ENCODE measurements at regions not wholly inside any gene's neighbourhood (a gene's known extent, or its start where the extent isn't known, plus 50 kb on each side); places are given as distances from the start of the nearest gene placed in this dataset.
"Not testable (repeated sequence)": the region's sequence is repeated elsewhere in the genome, so short reads cannot be mapped to it uniquely, and the experiment has no call there.

GRCh38 chr5:40446910-40447309 lies 232.8 kb upstream of the PTGER4 start:
- H3K36me3 ChIP-seq (ENCODE audit: control insufficient read depth in 2 of 3, insufficient read depth in 3 of 3, low read length in 3 of 3): no peaks in the 10 kb centered on the region

GRCh38 chr5:40442346-40442745 lies 237.4 kb upstream of the PTGER4 start:
- TF ChIP-seq CTCF (IDR thresholded peaks at IDR 0.05; ENCODE audit: borderline replicate concordance, extremely low read depth, insufficient read depth): no peak
- no peak overlapping the region for H3K27ac ChIP-seq (ENCODE audit: low read depth in 2 of 2, low read length in 2 of 2)
- H3K4me1 ChIP-seq (ENCODE audit: control insufficient read depth in 2 of 3, insufficient read depth in 2 of 3, low read depth in 1 of 3, low read length in 3 of 3): no peaks in the 10 kb centered on the region
- peak; percentile 42 for FAIRE-seq
- DNase-seq: peak in 1 of 5 donors; percentile 33
- no peaks in the 10 kb centered on the region for H3K27me3 ChIP-seq (ENCODE audit: control insufficient read depth, insufficient read depth, low read length)
- H3K36me3 ChIP-seq (ENCODE audit: control insufficient read depth in 2 of 3, insufficient read depth in 3 of 3, low read length in 3 of 3): no peaks in the 10 kb centered on the region
- peak overlapping the region in 1 of 3 donors; percentile 19 for H3K4me3 ChIP-seq (ENCODE audit: low read length in 3 of 3)
- H3K9ac ChIP-seq (ENCODE audit: low read length in 3 of 3): no peak overlapping the region
- intact Hi-C loops (cut with DNase I): no loop called here
- H3K9me3 ChIP-seq (ENCODE audit: control insufficient read depth in 2 of 3, insufficient read depth in 1 of 3, low read length in 3 of 3): peaks cover 0 to 6% (median 0%) of the 10 kb centered on the region in 3 donors

More at GRCh38 chr5:40446910-40447309, 232.8 kb upstream of the PTGER4 start:
- intact Hi-C loops (cut with DNase I): no loop called here
- no peak overlapping the region for H3K27ac ChIP-seq (ENCODE audit: low read depth in 2 of 2, low read length in 2 of 2)
- no peak overlapping the region for H3K9ac ChIP-seq (ENCODE audit: low read length in 3 of 3)
- no peak for FAIRE-seq
- H3K4me3 ChIP-seq (ENCODE audit: low read length in 3 of 3): no peak overlapping the region
- H3K27me3 ChIP-seq (ENCODE audit: control insufficient read depth, insufficient read depth, low read length): no peaks in the 10 kb centered on the region
- peaks cover 0 to 6% (median 0%) of the 10 kb centered on the region in 3 donors for H3K9me3 ChIP-seq (ENCODE audit: control insufficient read depth in 2 of 3, insufficient read depth in 1 of 3, low read length in 3 of 3)
- H3K4me1 ChIP-seq (ENCODE audit: control insufficient read depth in 2 of 3, insufficient read depth in 2 of 3, low read depth in 1 of 3, low read length in 3 of 3): no peaks in the 10 kb centered on the region
- DNase-seq: no peak
- no peak for TF ChIP-seq CTCF (IDR thresholded peaks at IDR 0.05; ENCODE audit: borderline replicate concordance, extremely low read depth, insufficient read depth)

- intact Hi-C loops (cut with DNase I): no loop called here
- no peaks in the 10 kb centered on the region for H3K36me3 ChIP-seq (ENCODE audit: control insufficient read depth in 2 of 3, insufficient read depth in 3 of 3, low read length in 3 of 3)
- DNase-seq: no peak
- H3K4me3 ChIP-seq (ENCODE audit: low read length in 3 of 3): no peak overlapping the region
- no peak for TF ChIP-seq CTCF (IDR thresholded peaks at IDR 0.05; ENCODE audit: borderline replicate concordance, extremely low read depth, insufficient read depth)
- H3K4me1 ChIP-seq (ENCODE audit: control insufficient read depth in 2 of 3, insufficient read depth in 2 of 3, low read depth in 1 of 3, low read length in 3 of 3): no peaks in the 10 kb centered on the region
- H3K9me3 ChIP-seq (ENCODE audit: control insufficient read depth in 2 of 3, insufficient read depth in 1 of 3, low read length in 3 of 3): peaks cover 0 to 6% (median 0%) of the 10 kb centered on the region in 3 donors
- no peak for FAIRE-seq
- H3K27me3 ChIP-seq (ENCODE audit: control insufficient read depth, insufficient read depth, low read length): no peaks in the 10 kb centered on the region
- no peak overlapping the region for H3K27ac ChIP-seq (ENCODE audit: low read depth in 2 of 2, low read length in 2 of 2)
- H3K9ac ChIP-seq (ENCODE audit: low read length in 3 of 3): no peak overlapping the region
Measured at GRCh38 chr5:40441733-40442132, 238.0 kb upstream of the PTGER4 start.

GRCh38 chr5:40440746-40441145 lies 239.0 kb upstream of the PTGER4 start:
- Histone ChIP-seq H3K4me1 (ENCODE audit: control insufficient read depth in 2 of 3, insufficient read depth in 2 of 3, low read depth in 1 of 3, low read length in 3 of 3) (no peaks in the 10 kb centered on the region), H3K27me3 (ENCODE audit: control insufficient read depth, insufficient read depth, low read length) (no peaks in the 10 kb centered on the region), H3K9ac (ENCODE audit: low read length in 3 of 3) (no peak overlapping the region), H3K36me3 (ENCODE audit: control insufficient read depth in 2 of 3, insufficient read depth in 3 of 3, low read length in 3 of 3) (no peaks in the 10 kb centered on the region), H3K9me3 (ENCODE audit: control insufficient read depth in 2 of 3, insufficient read depth in 1 of 3, low read length in 3 of 3) (peaks cover 0 to 6% (median 0%) of the 10 kb centered on the region in 3 donors), H3K27ac (ENCODE audit: low read depth in 2 of 2, low read length in 2 of 2) (no peak overlapping the region), H3K4me3 (ENCODE audit: low read length in 3 of 3) (no peak overlapping the region)
- intact Hi-C loops (cut with DNase I): no loop called here
- TF ChIP-seq CTCF (IDR thresholded peaks at IDR 0.05; ENCODE audit: borderline replicate concordance, extremely low read depth, insufficient read depth): no peak
- FAIRE-seq (no peak), DNase-seq (no peak)

GRCh38 chr5:40439103-40439502 lies 240.6 kb upstream of the PTGER4 start:
- H3K27me3 ChIP-seq (ENCODE audit: control insufficient read depth, insufficient read depth, low read length); FAIRE-seq; intact Hi-C loops (cut with DNase I); H3K4me1 ChIP-seq (ENCODE audit: control insufficient read depth in 2 of 3, insufficient read depth in 2 of 3, low read depth in 1 of 3, low read length in 3 of 3); H3K27ac ChIP-seq (ENCODE audit: low read depth in 2 of 2, low read length in 2 of 2); H3K4me3 ChIP-seq (ENCODE audit: low read length in 3 of 3); H3K36me3 ChIP-seq (ENCODE audit: control insufficient read depth in 2 of 3, insufficient read depth in 3 of 3, low read length in 3 of 3); H3K9ac ChIP-seq (ENCODE audit: low read length in 3 of 3); H3K9me3 ChIP-seq (ENCODE audit: control insufficient read depth in 2 of 3, insufficient read depth in 1 of 3, low read length in 3 of 3); DNase-seq: not testable (repeated sequence)

- H3K4me1 ChIP-seq (ENCODE audit: control insufficient read depth in 2 of 3, insufficient read depth in 2 of 3, low read depth in 1 of 3, low read length in 3 of 3); FAIRE-seq; H3K4me3 ChIP-seq (ENCODE audit: low read length in 3 of 3); H3K27ac ChIP-seq (ENCODE audit: low read depth in 2 of 2, low read length in 2 of 2); H3K9ac ChIP-seq (ENCODE audit: low read length in 3 of 3); H3K36me3 ChIP-seq (ENCODE audit: control insufficient read depth in 2 of 3, insufficient read depth in 3 of 3, low read length in 3 of 3); H3K9me3 ChIP-seq (ENCODE audit: control insufficient read depth in 2 of 3, insufficient read depth in 1 of 3, low read length in 3 of 3); DNase-seq; intact Hi-C loops (cut with DNase I); H3K27me3 ChIP-seq (ENCODE audit: control insufficient read depth, insufficient read depth, low read length): not testable (repeated sequence)
Measured at GRCh38 chr5:40438646-40439045, 241.1 kb upstream of the PTGER4 start.
